Breast epithelium (tissue), 4 donors: ENCODE measurements at regions not wholly inside any gene's neighbourhood (a gene's known extent, or its start where the extent isn't known, plus 50 kb on each side); places are given as distances from the start of the nearest gene placed in this dataset.

ENCODE experiments used
- DNase-seq, 2 donors: peaks; one replicate each; pipeline ENCODE4 v3.0.0-alpha.2; 2019; ENCODE audit warnings: low spot score in 2 of 2
- H3K27ac ChIP-seq, 2 donors: fragments of 200-600 bp; sonication (generic) in 1 of 2; one replicate each; pipeline ENCODE4 v1.5.1; 2016 to 2019; ENCODE audit warnings: mild to moderate bottlenecking in 1 of 2
- H3K27me3 ChIP-seq, 2 donors: fragments of 200-600 bp; sonication (generic) in 1 of 2; one replicate each; pipeline versions ENCODE4 v1.5.1 to v1.6.0; 2017 to 2019; ENCODE audit warnings: control low read depth in 1 of 2, mild to moderate bottlenecking in 1 of 2
- H3K36me3 ChIP-seq: fragments of 200-600 bp; one replicate; pipeline ENCODE4 v1.5.1; 2019
- H3K4me1 ChIP-seq, 2 donors: fragments of 200-600 bp; sonication (generic); one replicate each; pipeline ENCODE4 v1.5.1; 2016 to 2019; ENCODE audit warnings: control low read depth in 1 of 2
- H3K4me3 ChIP-seq, 3 donors: fragments of 200-600 bp; sonication (generic); 1 replicate in 2 of 3; 2 replicates in 1 of 3; pipeline ENCODE4 v1.5.1; 2016 to 2019; ENCODE audit warnings: mild to moderate bottlenecking in 3 of 3, moderate library complexity in 2 of 3
- H3K9me3 ChIP-seq, 2 donors: fragments of 200-600 bp; sonication (generic) in 1 of 2; one replicate each; pipeline ENCODE4 v1.5.1; 2016 to 2019; ENCODE audit warnings: control low read depth in 1 of 2
- POLR2A ChIP-seq: fragments of 450-650 bp; IDR thresholded peaks from one replicate; pipeline ENCODE4 v1.6.1; 2016; ENCODE audit warnings: antibody characterized with exemption, mild to moderate bottlenecking, moderate library complexity
- POLR2AphosphoS5 ChIP-seq, 3 donors: sonication (generic); formaldehyde crosslinking; IDR thresholded peaks; one replicate each; pipeline ENCODE4 v1.6.1; 2017; ENCODE audit warnings: antibody characterized with exemption in 3 of 3
- intact Hi-C: fragments of 100-400 bp; cut with DNase I; formaldehyde crosslinking; loops from one replicate; pipeline ENCODE4 v1.15.1; 2023; ENCODE audit warnings: low total_unique reads
- TF ChIP-seq, protein P1 (sequence below), 3 donors: fragments of 450-650 bp; IDR thresholded peaks; one replicate each; pipeline ENCODE4 v1.5.1; 2016 to 2017; ENCODE audit warnings: antibody characterized with exemption in 3 of 3, mild to moderate bottlenecking in 3 of 3, moderate library complexity in 3 of 3

DNA sequence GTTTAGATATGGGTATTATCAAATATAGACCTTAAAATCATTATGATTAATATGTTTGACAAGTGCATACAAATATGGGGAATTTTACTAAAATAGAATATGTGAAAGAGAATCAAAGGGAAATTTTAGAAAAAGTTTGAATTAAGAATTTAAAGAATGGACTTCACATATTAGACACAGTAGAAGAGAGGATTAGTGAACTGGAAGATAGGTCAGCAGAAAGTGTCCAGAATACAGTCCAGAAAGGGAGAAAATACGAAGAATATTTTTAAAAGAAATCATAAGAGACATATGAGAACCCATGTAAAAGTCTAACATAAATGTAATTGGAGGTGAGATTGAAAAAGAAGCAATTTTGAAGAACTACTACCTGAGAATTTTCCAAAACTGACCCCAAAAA is 139.9 kb downstream of the DTWD1 start:
- intact Hi-C loops, result no loop called here
- Histone ChIP-seq H3K27me3 (no peaks in the 10 kb centered on the region), H3K4me1 (no peaks in the 10 kb centered on the region), H3K4me3 (no peak overlapping the region), H3K9me3 (peaks cover 8 to 47% of the 10 kb centered on the region in 2 donors), H3K27ac (no peak overlapping the region), H3K36me3 (no peaks in the 10 kb centered on the region)
- no peak for DNase-seq
- TF ChIP-seq POLR2AphosphoS5 (IDR thresholded peaks at IDR 0.05) (no peak), POLR2A (no peak)
- TF ChIP-seq, protein P1, sequence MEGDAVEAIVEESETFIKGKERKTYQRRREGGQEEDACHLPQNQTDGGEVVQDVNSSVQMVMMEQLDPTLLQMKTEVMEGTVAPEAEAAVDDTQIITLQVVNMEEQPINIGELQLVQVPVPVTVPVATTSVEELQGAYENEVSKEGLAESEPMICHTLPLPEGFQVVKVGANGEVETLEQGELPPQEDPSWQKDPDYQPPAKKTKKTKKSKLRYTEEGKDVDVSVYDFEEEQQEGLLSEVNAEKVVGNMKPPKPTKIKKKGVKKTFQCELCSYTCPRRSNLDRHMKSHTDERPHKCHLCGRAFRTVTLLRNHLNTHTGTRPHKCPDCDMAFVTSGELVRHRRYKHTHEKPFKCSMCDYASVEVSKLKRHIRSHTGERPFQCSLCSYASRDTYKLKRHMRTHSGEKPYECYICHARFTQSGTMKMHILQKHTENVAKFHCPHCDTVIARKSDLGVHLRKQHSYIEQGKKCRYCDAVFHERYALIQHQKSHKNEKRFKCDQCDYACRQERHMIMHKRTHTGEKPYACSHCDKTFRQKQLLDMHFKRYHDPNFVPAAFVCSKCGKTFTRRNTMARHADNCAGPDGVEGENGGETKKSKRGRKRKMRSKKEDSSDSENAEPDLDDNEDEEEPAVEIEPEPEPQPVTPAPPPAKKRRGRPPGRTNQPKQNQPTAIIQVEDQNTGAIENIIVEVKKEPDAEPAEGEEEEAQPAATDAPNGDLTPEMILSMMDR (IDR thresholded peaks at IDR 0.05), result no peak

DNA sequence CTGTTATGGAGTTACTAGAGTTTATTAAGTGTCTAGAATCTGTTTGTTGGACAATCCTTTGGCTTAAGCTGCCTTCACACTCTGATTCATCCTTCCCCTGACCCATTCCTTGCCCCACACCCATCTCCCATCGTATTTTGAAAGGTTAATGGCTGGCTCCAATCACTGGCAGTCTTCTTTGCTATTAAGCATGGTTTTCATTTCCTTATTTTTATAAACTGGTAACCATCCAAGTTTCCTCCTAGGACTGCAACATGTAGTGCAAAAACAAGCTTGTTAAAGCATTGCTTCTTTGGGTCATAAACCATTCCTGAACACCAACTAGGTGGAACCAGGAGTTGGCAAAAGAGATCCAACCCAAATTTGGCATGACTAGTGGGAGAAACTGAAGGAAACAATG is 148.4 kb downstream of the DTWD1 start:
- no peak overlapping the region for H3K4me3 ChIP-seq
- intact Hi-C loops, result no loop called here
- H3K36me3 ChIP-seq, result no peaks in the 10 kb centered on the region
- no peak for TF ChIP-seq POLR2A
- no peak for TF ChIP-seq POLR2AphosphoS5 (IDR thresholded peaks at IDR 0.05)
- TF ChIP-seq, protein P1 (IDR thresholded peaks at IDR 0.05), result no peak
- H3K9me3 ChIP-seq, result peaks cover 10 to 35% of the 10 kb centered on the region in 2 donors
- no peaks in the 10 kb centered on the region for H3K4me1 ChIP-seq
- no peak overlapping the region for H3K27ac ChIP-seq
- H3K27me3 ChIP-seq, result no peaks in the 10 kb centered on the region
- no peak for DNase-seq

DNA sequence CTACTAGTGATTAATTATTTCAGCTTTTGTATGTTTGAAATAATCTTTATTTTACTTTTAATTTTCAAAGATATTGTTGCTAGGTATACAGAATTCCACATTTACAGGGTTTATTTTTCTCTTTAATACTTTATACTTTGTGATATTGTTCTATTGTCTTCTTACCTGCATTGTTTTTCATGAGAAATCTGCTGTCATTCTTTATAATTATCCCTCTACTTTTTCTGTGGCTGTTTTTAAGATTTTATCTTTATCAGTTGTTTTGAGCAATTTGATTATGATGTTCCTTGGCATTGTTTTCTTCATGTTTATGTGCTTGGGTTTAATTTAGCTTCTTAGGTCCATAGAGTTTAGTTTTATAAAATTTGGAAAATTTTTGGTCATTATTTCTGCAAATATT is 168.6 kb downstream of the DTWD1 start:
- Histone ChIP-seq H3K36me3 (no peaks in the 10 kb centered on the region), H3K4me1 (no peaks in the 10 kb centered on the region), H3K27ac (no peak overlapping the region), H3K4me3 (no peak overlapping the region), H3K27me3 (no peaks in the 10 kb centered on the region), H3K9me3 (peaks cover 0 to 10% of the 10 kb centered on the region in 2 donors)
- intact Hi-C loops, result no loop called here
- no peak for DNase-seq
- TF ChIP-seq, protein P1 (IDR thresholded peaks at IDR 0.05), result no peak
- TF ChIP-seq POLR2A (no peak), POLR2AphosphoS5 (IDR thresholded peaks at IDR 0.05) (no peak)

DNA sequence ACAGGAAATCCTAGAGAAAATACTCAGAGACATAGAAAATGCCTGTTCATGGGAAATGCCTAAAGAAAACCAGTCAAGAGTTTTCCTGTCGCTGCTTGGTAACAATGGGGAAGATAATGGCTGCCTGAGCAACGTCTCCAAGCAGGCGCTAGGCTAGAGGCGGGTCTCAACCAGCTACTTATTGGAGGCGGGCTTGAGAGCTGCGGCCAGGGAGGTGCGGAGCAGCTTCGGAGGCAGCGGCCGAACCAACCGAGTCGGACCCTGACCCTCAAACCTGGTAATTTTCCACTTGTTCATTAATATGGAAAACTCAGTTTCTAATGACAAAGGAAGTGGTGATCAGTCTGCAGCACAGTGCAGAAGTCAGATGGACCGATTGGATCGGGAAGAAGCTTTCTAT is 173.1 kb downstream of the DTWD1 start:
- Histone ChIP-seq H3K4me1 (no peaks in the 10 kb centered on the region), H3K4me3 (no peak overlapping the region), H3K9me3 (peaks cover 0 to 10% of the 10 kb centered on the region in 2 donors), H3K27ac (no peak overlapping the region), H3K36me3 (no peaks in the 10 kb centered on the region), H3K27me3 (no peaks in the 10 kb centered on the region)
- no peak for DNase-seq
- no peak for TF ChIP-seq POLR2AphosphoS5 (IDR thresholded peaks at IDR 0.05)
- intact Hi-C loops, result no loop called here

DNA sequence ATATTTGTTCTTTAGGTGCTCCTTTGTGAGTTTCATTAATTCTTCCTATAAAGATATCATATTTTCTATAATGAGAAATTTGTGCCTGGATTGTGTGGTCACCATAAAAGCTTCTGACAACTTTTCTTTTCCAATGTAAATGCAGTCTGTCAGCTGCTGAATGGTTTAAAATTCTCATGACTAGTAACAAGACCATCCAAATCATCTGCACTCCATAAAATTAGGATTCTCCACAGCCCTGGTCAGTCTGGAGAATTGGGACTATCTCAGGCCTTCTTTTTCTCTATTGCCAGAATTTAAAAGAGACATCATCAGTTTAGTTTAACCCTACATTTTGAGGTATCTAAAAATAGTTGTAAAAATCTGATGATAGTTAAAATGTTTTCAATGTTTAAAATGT is 180.9 kb downstream of the DTWD1 start:
- Histone ChIP-seq H3K9me3 (no peaks in the 10 kb centered on the region), H3K4me1 (no peaks in the 10 kb centered on the region), H3K4me3 (no peak overlapping the region), H3K27me3 (no peaks in the 10 kb centered on the region), H3K36me3 (no peaks in the 10 kb centered on the region), H3K27ac (no peak overlapping the region)
- TF ChIP-seq POLR2AphosphoS5 (IDR thresholded peaks at IDR 0.05), result no peak
- TF ChIP-seq, protein P1 (IDR thresholded peaks at IDR 0.05), result no peak
- no peak for DNase-seq
- intact Hi-C loops, result no loop called here
